ENCODE measurements at regions not wholly inside any gene's neighbourhood (a gene's known extent, or its start where the extent isn't known, plus 50 kb on each side); places are given as distances from the start of the nearest gene placed in this dataset.

GRCh38 chr5:167453246-167454030, 838.0 kb upstream of the WWC1 start (continued):
- no peak for TF ChIP-seq SNAPC4 (CRISPR knock-in tag; IDR thresholded peaks at IDR 0.05)
- no peak for TF ChIP-seq SRSF4 (IDR thresholded peaks at IDR 0.05; ENCODE audit: low read depth, low read length, poor library complexity, severe bottlenecking)
- TF ChIP-seq ZSCAN5A (CRISPR knock-in tag; IDR thresholded peaks at IDR 0.05; ENCODE audit: borderline replicate concordance): no peak

GRCh38 chr5:167458412-167458811, 833.0 kb upstream of the WWC1 start:
- H3K4me1 ChIP-seq (ENCODE audit: insufficient read depth, low read length): no peaks in the 10 kb centered on the region
- WGBS (ENCODE audit: low lambda C conversion rate): 47% methylated on average over 4 of the region's 4 CpGs
- H3K9me3 ChIP-seq (ENCODE audit: low read length): no peaks in the 10 kb centered on the region
- no peaks in the 10 kb centered on the region for H3K36me3 ChIP-seq (replicated peaks in 1 of 2; ENCODE audit: control insufficient read depth in 1 of 2, insufficient read depth in 2 of 2, low read length in 2 of 2)
- FAIRE-seq: no peak
- ChIA-PET CTCF (ENCODE audit: low intra/inter-chr PET ratio, low total read pairs) (no interaction called here), POLR2A (no interaction called here)
- H3K27ac ChIP-seq (ENCODE audit: extremely low read length, insufficient read depth, low read length): no peak overlapping the region
- H4K20me1 ChIP-seq (ENCODE audit: insufficient read depth, low read length): no peaks in the 10 kb centered on the region; the same call in 1 of the 2 replicates
- BruUV-seq (replicated peaks): no TSS peak
- intact Hi-C loops (cut with micrococcal nuclease; ENCODE audit: unreplicated experiment) (no loop called here), in situ Hi-C loops (cut with HindIII; ENCODE audit: extremely low pct_ligation_motif_present, low pct_unique_long_range_greater_than_20kb) (no loop called here)
- no peak for ATAC-seq
- H3K27me3 ChIP-seq (ENCODE audit: control insufficient read depth in 1 of 2, insufficient read depth in 2 of 2, low read length in 2 of 2): no peaks in the 10 kb centered on the region
- H3K4me2 ChIP-seq (ENCODE audit: low read depth, low read length): no peak overlapping the region
- H3K79me2 ChIP-seq (ENCODE audit: insufficient read depth, low read length): no peaks in the 10 kb centered on the region
- H2AFZ ChIP-seq (ENCODE audit: low read length): no peak overlapping the region
- H3K9ac ChIP-seq (ENCODE audit: insufficient read depth, low read depth, low read length): no peak overlapping the region
- H3K4me3 ChIP-seq (replicated peaks in 1 of 3; ENCODE audit: insufficient read depth in 1 of 3, low read depth in 2 of 3, low read length in 3 of 3): no peak overlapping the region
- DNase-seq (ENCODE audit: low spot score): no peak
- TF ChIP-seq ZNF7 (CRISPR knock-in tag; IDR thresholded peaks at IDR 0.05) (no peak), PRMT3 (CRISPR knock-in tag; IDR thresholded peaks at IDR 0.05; ENCODE audit: borderline replicate concordance, low read depth) (no peak), ZMAT3 (CRISPR knock-in tag; conservative IDR thresholded peaks at IDR 0.05) (no peak), CREB1 (IDR thresholded peaks at IDR 0.05) (peak; percentile 72), CREB1 (CRISPR knock-in tag; IDR thresholded peaks at IDR 0.05) (no peak), ATF7 (IDR thresholded peaks at IDR 0.05) (peak; percentile 84), ATF7 (CRISPR knock-in tag; IDR thresholded peaks at IDR 0.05) (no peak), SRY (CRISPR knock-in tag; IDR thresholded peaks at IDR 0.05) (no peak), GPBP1L1 (CRISPR knock-in tag; IDR thresholded peaks at IDR 0.05) (no peak)
